Motor neuron (in vitro differentiated cells): ENCODE measurements at regions not wholly inside any gene's neighbourhood (a gene's known extent, or its start where the extent isn't known, plus 50 kb on each side); places are given as distances from the start of the nearest gene placed in this dataset.

Experiments
- ATAC-seq, 8 experiments: fragments of 200-7000 bp; cut with Tn5 transposase; replicated peaks in 6 of 8; 2 replicates each; pipeline ENCODE4 v1.8.0; 2021; ENCODE audit warnings: mild to moderate bottlenecking in 8 of 8, moderate library complexity in 8 of 8
- H3K27ac ChIP-seq, 2 donors: fragments of 250-450 bp; sonication (Bioruptor Pico); 2 replicates each; pipeline ENCODE4 v1.9.0; 2021; ENCODE audit warnings: antibody characterized with exemption in 2 of 2, mild to moderate bottlenecking in 2 of 2, moderate library complexity in 1 of 2
- H3K4me1 ChIP-seq, 2 donors: fragments of 250-450 bp; sonication (Bioruptor Pico); replicated peaks in 1 of 2; 2 replicates each; pipeline ENCODE4 v1.6.1; 2021; ENCODE audit warnings: antibody characterized with exemption in 2 of 2, mild to moderate bottlenecking in 2 of 2, moderate library complexity in 1 of 2
- H3K4me3 ChIP-seq, 5 donors: fragments of 250-450 bp; sonication (Bioruptor Pico); 2 replicates each; pipeline ENCODE4 v1.9.0; 2021; ENCODE audit warnings: antibody characterized with exemption in 5 of 5, mild to moderate bottlenecking in 5 of 5, moderate library complexity in 4 of 5
- WGBS, 10 experiments: fragments of 450-650 bp; shearing (Covaris generic); methylation state at CpG; one replicate each; pipeline ENCODE4 v1.0.0; 2022; 5-methylcytosine and 5-hydroxymethylcytosine counted together
- in situ Hi-C, 9 experiments: fragments of 400-800 bp; cut with MboI; loops; one replicate each; pipeline ENCODE4 v1.15.0; 2021; ENCODE audit warnings: low sequenced_read_pairs in 9 of 9, low pct_unique_long_range_greater_than_20kb in 2 of 9; ENCODE audit not compliant: unreplicated experiment in 9 of 9

GRCh38 chr6:167470836-167471547, 146.1 kb downstream of the TTLL2 start:
- no peak overlapping the region for H3K27ac ChIP-seq
- peaks cover 6 to 8% of the 10 kb centered on the region in 2 donors for H3K4me1 ChIP-seq
- in situ Hi-C loops, result no loop called here
- WGBS, 10 experiments, result 20 to 100% (median 90%) methylated on average over 1 to 10 of the region's 15 CpGs; no CpG with 5 or more reads in 1 of the 10 experiments
- no peak for ATAC-seq
- no peak overlapping the region for H3K4me3 ChIP-seq

GRCh38 chr6:167471548-167471930, 146.7 kb downstream of the TTLL2 start:
- Histone ChIP-seq H3K27ac (no peak overlapping the region), H3K4me1 (peaks cover 6 to 10% of the 10 kb centered on the region in 2 donors), H3K4me3 (no peak overlapping the region)
- 10 to 100% (median 80%) methylated on average over 2 to 8 of the region's 10 CpGs; no CpG with 5 or more reads in 3 of the 10 experiments for WGBS, 10 experiments
- in situ Hi-C loops, result no loop called here
- ATAC-seq, result no peak

DNA sequence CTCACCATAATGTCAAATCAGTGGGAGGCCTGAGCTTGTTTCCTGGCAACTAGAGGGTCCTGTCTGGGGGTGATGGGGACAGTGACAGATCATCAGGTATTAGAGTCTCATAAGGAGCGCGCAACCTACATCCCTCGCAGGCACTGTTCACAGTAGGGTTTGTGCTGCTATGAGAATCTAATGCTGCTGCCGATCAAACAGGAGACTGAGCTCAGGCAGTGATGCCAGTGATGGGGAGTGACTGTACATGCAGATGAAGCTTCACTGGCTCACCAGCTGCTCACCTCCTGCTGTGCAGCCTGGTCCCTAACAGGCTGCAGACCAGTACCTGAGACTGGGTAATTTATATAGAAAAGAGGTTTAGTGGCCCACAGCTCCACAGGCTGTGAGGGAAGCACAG, 147.3 kb downstream of the TTLL2 start:
- peak in 5 of 8 experiments; percentile 48 to 68 (median 60) for ATAC-seq
- 80 to 93% (median 82%) methylated on average over 1 to 4 of the region's 4 CpGs; no CpG with 5 or more reads in 6 of the 10 experiments for WGBS, 10 experiments
- in situ Hi-C loops, result no loop called here
- H3K4me3 ChIP-seq, result no peak overlapping the region
- no peak overlapping the region for H3K27ac ChIP-seq
- H3K4me1 ChIP-seq, result peaks cover 6 to 10% of the 10 kb centered on the region in 2 donors

GRCh38 chr6:167472880-167473279, 148.0 kb downstream of the TTLL2 start:
- no peak for ATAC-seq
- no peak overlapping the region for H3K4me3 ChIP-seq
- in situ Hi-C loops, result no loop called here
- no peak overlapping the region for H3K27ac ChIP-seq
- H3K4me1 ChIP-seq, result peaks cover 6 to 10% of the 10 kb centered on the region in 2 donors
- 83 to 100% (median 100%) methylated on average over 1 of the region's 1 CpG; no CpG with 5 or more reads in 7 of the 10 experiments for WGBS, 10 experiments

DNA sequence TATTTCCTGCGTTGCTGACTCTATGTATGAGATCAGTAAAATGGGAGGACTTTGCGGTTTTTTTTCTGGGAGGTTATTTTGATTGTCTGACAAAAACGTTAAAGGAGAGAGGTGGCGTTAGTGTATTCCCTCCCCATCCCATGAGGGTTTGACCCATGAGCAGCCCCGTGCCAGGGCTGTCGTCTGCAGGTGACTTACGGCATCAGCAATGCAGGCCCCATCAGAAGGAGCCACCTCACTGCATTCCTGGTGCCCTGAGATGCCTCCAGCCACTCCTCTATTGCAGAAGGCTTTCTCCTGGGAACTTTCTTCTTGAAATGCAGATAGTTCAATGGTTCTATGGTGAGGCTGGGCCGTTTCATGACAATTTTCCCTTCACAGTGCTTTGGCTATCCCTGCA, 149.3 kb downstream of the TTLL2 start:
- ATAC-seq, result no peak
- Histone ChIP-seq H3K4me1 (peaks cover 11% of the 10 kb centered on the region in 2 donors), H3K4me3 (no peak overlapping the region), H3K27ac (no peak overlapping the region)
- in situ Hi-C loops, result no loop called here
- 20 to 100% (median 62%) methylated on average over 1 to 7 of the region's 8 CpGs; no CpG with 5 or more reads in 2 of the 10 experiments for WGBS, 10 experiments

DNA sequence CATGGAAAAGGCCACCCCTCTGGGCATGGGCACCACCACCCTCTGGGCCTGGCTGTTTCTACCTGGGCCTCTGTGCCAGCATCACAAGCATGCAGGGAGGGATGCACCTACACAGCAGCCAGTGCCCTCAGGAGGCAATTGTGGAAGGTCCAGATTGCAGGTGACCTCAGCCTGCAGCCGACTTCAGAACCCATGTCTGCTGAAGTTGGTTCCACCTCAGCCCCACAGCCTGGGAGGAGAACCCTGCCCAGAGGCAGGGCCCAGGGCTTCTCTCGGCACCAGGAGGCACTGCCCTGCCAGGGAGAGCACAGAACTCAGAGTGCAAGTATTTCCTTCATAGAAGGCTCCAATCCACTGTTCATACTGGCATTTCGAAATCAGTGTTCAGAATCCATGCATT, 149.8 kb downstream of the TTLL2 start:
- ATAC-seq, result peak in 2 of 8 experiments; percentile 40 to 52
- Histone ChIP-seq H3K4me1 (peaks cover 16 to 17% of the 10 kb centered on the region in 2 donors), H3K27ac (no peak overlapping the region), H3K4me3 (no peak overlapping the region)
- WGBS, 10 experiments, result 0 to 100% (median 89%) methylated on average over 1 to 2 of the region's 3 CpGs; no CpG with 5 or more reads in 2 of the 10 experiments
- in situ Hi-C loops, result no loop called here

- in situ Hi-C loops, result no loop called here
- H3K4me1 ChIP-seq, result peaks cover 24% of the 10 kb centered on the region in 2 donors
- ATAC-seq, result peak in 2 of 8 experiments; percentile 17 to 70
- H3K4me3 ChIP-seq, result no peak overlapping the region
- H3K27ac ChIP-seq, result no peak overlapping the region
- WGBS, 10 experiments, result 10 to 100% (median 29%) methylated on average over 1 to 8 of the region's 9 CpGs; no CpG with 5 or more reads in 1 of the 10 experiments
Observed at GRCh38 chr6:167475947-167476346, 151.1 kb downstream of the TTLL2 start.

DNA sequence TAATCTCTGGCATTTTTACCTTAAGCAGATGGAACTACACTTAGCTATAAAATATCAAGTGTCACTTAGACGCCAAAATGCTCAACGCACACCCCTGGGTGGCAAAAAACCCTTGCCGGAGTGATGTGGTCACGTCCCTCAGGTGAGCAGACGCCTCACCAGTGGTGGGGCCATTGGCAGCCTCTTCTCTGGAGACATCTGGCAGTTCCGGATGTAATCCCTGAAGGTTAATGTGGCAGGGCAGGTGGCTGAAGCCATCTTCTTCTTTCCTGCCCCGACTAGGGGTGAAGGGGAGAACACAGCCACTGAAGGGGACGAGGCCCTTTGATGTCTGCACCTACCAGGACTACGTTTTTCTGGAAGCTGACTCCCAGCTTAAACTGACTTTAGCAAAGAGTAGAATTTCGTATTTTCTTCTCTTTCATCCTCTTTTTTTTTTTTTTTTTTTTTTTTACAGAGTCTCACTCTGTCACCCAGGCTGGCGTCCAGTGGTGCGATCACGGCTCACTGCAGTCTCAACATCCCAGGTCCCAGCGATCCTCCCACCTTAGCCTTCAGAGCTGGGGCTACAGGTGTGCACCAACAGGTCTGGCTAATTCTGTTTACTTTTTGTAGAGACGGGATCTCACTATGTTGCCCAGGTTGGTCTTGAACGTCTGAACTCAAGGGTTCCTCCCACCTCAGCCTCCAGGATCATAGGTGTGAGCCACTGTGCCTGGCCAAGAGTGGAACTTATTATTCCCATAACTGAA, 152.1 kb downstream of the TTLL2 start:
- Histone ChIP-seq H3K27ac (no peak overlapping the region), H3K4me1 (peaks cover 23 to 24% of the 10 kb centered on the region in 2 donors), H3K4me3 (no peak overlapping the region)
- in situ Hi-C loops, result no loop called here
- ATAC-seq, result no peak
- WGBS, 10 experiments, result 0 to 100% (median 68%) methylated on average over 1 to 12 of the region's 16 CpGs

DNA sequence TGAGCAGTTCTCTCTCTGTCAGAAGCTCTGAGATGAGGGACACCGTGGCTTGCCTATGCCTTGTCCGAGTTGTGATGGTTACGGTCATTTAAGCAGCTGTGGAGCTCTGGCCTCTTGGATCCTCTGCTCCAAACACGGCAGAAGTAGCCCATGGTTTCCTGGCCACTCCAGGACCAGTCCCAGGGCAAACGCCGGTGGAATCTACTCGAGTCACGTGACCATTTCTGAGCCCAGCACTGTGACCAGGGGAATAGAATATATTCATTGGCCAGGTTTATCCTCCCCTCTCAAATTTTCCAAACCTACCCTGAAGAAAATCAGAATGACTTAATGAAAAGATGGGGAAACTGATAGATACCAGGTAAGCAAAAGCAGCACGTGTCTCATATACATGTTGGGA, 152.8 kb downstream of the TTLL2 start:
- WGBS, 10 experiments, result 57 to 100% (median 82%) methylated on average over 1 to 9 of the region's 9 CpGs; no CpG with 5 or more reads in 5 of the 10 experiments

DNA sequence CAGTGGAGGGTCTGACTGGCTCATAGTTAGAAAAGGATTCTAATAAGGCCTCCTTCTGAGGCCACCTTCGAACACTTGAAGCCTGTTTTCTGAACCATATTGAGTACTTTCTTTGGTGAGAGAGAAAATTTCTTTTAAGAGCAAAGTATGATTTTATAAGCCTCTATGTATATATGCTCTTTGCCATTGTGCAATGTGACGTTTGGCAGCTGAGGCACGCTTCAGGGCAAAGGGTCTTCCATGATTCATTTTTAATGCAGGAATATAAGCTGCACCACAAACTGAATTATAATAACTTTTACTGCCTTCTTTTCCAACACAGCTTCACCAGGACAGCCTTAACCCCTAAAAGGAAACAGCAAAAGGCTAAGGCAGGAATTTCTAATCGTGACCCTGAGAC, 154.4 kb downstream of the TTLL2 start:
- Histone ChIP-seq H3K4me3 (no peak overlapping the region), H3K27ac (peak overlapping the region; percentile 1 to 35), H3K4me1 (peaks cover 19 to 27% of the 10 kb centered on the region in 2 donors)
- in situ Hi-C loops, result no loop called here
- peak in 1 of 8 experiments; percentile 39 for ATAC-seq
- 0 to 100% (median 83%) methylated on average over 1 to 4 of the region's 4 CpGs for WGBS, 10 experiments

More for the DNA sequence above, 152.8 kb downstream of the TTLL2 start:
- no peak overlapping the region for H3K4me3 ChIP-seq
- H3K27ac ChIP-seq, result no peak overlapping the region
- no peak for ATAC-seq
- in situ Hi-C loops, result no loop called here
- H3K4me1 ChIP-seq, result peaks cover 21 to 29% of the 10 kb centered on the region in 2 donors

GRCh38 chr6:167479901-167480648, 155.2 kb downstream of the TTLL2 start:
- in situ Hi-C loops, result no loop called here
- peak overlapping the region in 1 of 2 donors; percentile 36 for H3K27ac ChIP-seq
- WGBS, 10 experiments, result 0 to 89% (median 41%) methylated on average over 2 to 5 of the region's 8 CpGs; no CpG with 5 or more reads in 1 of the 10 experiments
- peak; percentile 37 to 95 (median 94) for ATAC-seq
- H3K4me3 ChIP-seq, result no peak overlapping the region
- H3K4me1 ChIP-seq, result peaks cover 17 to 25% of the 10 kb centered on the region in 2 donors

DNA sequence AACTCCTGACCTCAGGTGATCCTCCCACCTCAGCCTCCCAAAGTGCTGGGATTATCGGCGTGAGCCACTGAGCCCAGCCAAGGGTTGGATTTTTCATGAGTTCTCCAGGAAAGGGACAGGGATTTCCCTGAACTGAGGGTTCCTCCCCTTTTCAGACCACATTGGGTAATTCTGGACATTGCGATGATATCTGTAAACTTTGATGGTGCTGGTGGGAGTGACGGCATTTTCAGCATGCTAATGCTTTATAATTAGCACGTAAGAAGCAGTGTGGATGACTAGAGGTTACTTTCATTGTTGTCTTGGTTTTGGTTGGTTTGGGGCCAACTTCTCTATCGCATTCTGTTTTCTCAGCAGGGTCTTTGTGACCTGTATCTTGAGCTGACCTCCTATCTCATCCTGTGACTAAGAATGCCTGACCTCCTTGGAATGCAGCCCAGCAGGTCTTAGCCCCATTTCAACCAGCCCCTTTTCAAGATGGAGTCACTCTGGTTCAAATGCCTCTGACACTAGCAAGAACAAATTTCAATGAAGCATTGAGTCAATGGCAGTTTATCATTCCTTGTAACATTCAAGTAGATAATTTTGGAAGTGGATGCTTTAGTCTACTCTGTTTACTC, 156.5 kb downstream of the TTLL2 start:
- WGBS, 10 experiments, result 42 to 97% (median 84%) methylated on average over 2 to 6 of the region's 6 CpGs; no CpG with 5 or more reads in 2 of the 10 experiments
- Histone ChIP-seq H3K27ac (no peak overlapping the region), H3K4me3 (no peak overlapping the region), H3K4me1 (peaks cover 17 to 19% of the 10 kb centered on the region in 2 donors)
- peak in 1 of 8 experiments; percentile 7 for ATAC-seq
- in situ Hi-C loops, result no loop called here
